CD4-positive, alpha-beta T cell treated with Interleukin-4 for 1 hour (primary cell): ENCODE measurements at regions not wholly inside any gene's neighbourhood (a gene's known extent, or its start where the extent isn't known, plus 50 kb on each side); places are given as distances from the start of the nearest gene placed in this dataset.

Experiments
- DNase-seq, 2 donors: peaks; one replicate each; pipeline ENCODE4 v3.0.0-alpha.2; 2020 to 2022

- DNase-seq: no peak
These were observed 66.0 kb upstream of the FOXK1 start for GRCh38 chr7:4616116-4616515.

- DNase-seq: no peak
These were observed 60.7 kb upstream of the FOXK1 start for GRCh38 chr7:4621396-4621795.

GRCh38 chr7:4626318-4626845 is 55.7 kb upstream of the FOXK1 start:
- no peak for DNase-seq

GRCh38 chr7:4629287-4629895 is 52.7 kb upstream of the FOXK1 start:
- no peak for DNase-seq

GRCh38 chr7:4631380-4632179 is 50.5 kb upstream of the FOXK1 start:
- no peak for DNase-seq
